ENCODE measurements at regions not wholly inside any gene's neighbourhood (a gene's known extent, or its start where the extent isn't known, plus 50 kb on each side); places are given as distances from the start of the nearest gene placed in this dataset.

DNA sequence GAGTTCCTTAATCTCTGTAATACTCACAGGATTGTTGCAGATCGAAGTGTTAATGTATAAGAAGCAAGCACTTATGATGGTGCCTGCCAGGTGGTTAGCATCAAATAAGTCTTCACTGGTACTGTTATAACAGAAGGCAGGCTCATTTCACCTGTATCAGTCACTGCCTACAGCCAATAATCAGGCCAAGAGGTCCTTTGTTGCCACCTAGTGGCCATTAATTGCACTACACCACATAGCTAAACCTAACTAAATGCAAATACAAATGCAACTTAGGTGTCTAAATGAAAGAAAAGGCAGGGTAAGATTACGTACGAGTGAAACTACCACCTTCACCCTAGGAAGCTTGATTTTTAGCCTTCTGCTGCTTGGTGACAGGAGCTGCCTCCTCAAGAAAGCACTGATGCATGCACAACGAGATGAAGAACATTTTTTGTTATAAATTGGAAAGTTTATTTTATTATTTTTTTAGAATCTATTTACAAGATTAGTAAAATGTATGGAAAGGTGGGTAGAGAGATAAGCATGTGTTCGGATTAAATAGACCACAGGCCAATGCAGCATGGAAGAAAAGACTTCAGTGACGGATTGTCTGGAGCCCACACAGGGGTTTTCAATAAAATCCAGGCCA lies 334.8 kb upstream of the CAMK1G start:
- DNase-seq (ENCODE audit: low spot score) (peak; percentile 39), ATAC-seq (ENCODE audit: low FRiP score) (peak; percentile 78)
- TF ChIP-seq CTCF (IDR thresholded peaks at IDR 0.05), result peak in 2 of 3 donors; percentile 18 to 42

GRCh38 chr1:209249280-209249670 lies 334.2 kb upstream of the CAMK1G start:
- DNase-seq (ENCODE audit: low spot score), result no peak
- peak; percentile 55 for ATAC-seq (ENCODE audit: low FRiP score)
- TF ChIP-seq CTCF (IDR thresholded peaks at IDR 0.05), result no peak

DNA sequence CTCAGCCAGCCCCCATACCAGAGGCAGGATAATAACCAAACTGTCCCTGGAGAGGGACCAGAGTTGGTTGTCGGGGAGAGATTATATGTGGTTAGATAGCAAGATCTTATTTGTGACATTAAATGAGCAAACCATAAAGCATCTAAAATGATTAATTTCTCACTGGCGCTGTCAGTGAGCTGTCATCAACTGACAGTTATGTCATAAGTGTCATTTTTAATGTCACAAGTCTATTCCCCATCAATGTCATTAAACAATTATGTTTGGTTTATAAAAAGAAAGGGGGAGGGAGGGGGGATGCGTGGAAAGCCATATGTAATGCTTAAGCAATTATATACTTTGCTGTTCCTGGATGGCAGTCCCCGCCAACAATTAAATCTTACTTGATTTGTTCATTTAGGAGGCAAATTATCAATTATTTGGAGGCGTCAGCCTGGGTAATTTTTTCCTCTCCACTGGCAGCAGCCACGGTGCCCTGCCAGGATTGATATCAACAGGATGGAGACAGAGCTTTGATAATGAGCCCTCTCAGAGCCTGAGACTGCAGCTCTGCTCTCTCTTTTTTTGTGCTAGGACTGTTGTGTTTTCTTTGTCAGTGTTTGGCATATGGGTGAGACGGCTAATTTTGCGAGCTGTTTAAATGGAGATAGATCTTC lies 333.6 kb upstream of the CAMK1G start:
- no peak for ATAC-seq (ENCODE audit: low FRiP score)
- no peak for TF ChIP-seq CTCF (IDR thresholded peaks at IDR 0.05)
- DNase-seq (ENCODE audit: low spot score), result no peak

GRCh38 chr1:209250861-209251636 lies 332.5 kb upstream of the CAMK1G start:
- DNase-seq (ENCODE audit: low spot score) (no peak), ATAC-seq (ENCODE audit: low FRiP score) (no peak)
- no peak for TF ChIP-seq CTCF (IDR thresholded peaks at IDR 0.05)

DNA sequence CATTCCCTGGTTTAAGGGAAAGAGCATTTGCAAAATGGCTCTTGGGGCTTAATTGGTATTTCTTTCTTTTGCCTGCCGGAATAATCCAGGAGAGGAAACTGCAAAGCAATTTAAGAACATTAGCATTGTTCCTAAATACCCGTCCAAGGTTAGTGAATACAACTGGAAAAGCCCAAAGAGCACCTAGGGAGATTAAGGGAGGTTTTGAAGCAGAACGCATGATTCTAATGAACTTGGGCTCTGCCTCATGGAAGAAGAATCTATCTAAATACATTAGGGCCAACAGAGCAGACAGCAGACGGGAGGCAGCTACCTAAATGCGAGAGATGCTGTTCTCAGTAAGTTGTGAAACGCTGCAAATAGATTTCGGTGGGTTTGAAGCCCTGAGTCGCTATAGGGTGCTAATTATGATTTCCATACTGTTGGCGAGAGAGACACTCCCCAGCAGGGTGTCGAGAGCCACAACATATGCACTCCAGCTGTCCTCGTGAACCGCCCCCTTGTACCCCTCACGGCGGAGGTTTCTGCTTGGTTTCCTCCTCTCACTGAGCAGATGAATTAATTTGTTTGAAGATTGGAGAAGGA lies 326.7 kb upstream of the CAMK1G start:
- DNase-seq (ENCODE audit: low spot score) (no peak), ATAC-seq (ENCODE audit: low FRiP score) (no peak)
- TF ChIP-seq CTCF (IDR thresholded peaks at IDR 0.05), result no peak

DNA sequence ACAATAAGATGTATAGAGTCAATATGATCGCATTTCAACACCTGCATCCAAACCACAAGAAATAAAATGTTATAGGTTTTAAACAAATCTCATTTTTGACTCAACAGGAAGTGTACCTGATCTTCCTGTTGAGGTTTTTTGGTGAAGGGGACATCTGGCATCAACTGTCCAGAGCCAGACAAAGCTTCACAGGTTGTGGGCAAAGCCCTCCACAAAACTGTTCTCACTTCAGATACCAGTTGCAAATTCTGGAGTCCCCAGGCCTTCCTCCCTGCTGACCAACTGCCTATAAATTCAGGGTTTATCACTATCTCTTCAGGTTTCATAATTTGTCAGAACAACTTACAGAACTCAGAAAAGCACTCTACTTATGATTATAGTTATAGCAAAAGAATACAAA lies 326.1 kb upstream of the CAMK1G start:
- no peak for TF ChIP-seq CTCF (IDR thresholded peaks at IDR 0.05)
- DNase-seq (ENCODE audit: low spot score) (no peak), ATAC-seq (ENCODE audit: low FRiP score) (no peak)
